Fibroblast of mammary gland (primary cell): ENCODE measurements at regions not wholly inside any gene's neighbourhood (a gene's known extent, or its start where the extent isn't known, plus 50 kb on each side); places are given as distances from the start of the nearest gene placed in this dataset.

Experiments used
- DNase-seq: peaks from one replicate; pipeline ENCODE4 v3.0.0-alpha.2; 2010; ENCODE audit warnings: low read depth
- H3K4me3 ChIP-seq: 2 replicates; pipeline ENCODE4 v1.5.1; 2011; ENCODE audit warnings: low read depth, mild to moderate bottlenecking, low read length, moderate library complexity; ENCODE audit not compliant: control insufficient read depth
- CTCF ChIP-seq: conservative IDR thresholded peaks from 2 replicates; pipeline ENCODE4 v1.5.1; 2011; ENCODE audit warnings: low read depth, low read length, inconsistent platforms; ENCODE audit not compliant: control insufficient read depth, insufficient read depth

- no peak overlapping the region for H3K4me3 ChIP-seq
- no peak for TF ChIP-seq CTCF
- no peak for DNase-seq
Measured at GRCh38 chr19:5230730-5231555, 109.7 kb downstream of the PTPRS start.

GRCh38 chr19:5229778-5230335, 110.8 kb downstream of the PTPRS start:
- no peak for TF ChIP-seq CTCF
- no peak overlapping the region for H3K4me3 ChIP-seq
- no peak for DNase-seq

- no peak for TF ChIP-seq CTCF
- DNase-seq, result no peak
- no peak overlapping the region for H3K4me3 ChIP-seq
Measured at GRCh38 chr19:5228932-5229777, 111.5 kb downstream of the PTPRS start.

GRCh38 chr19:5228490-5228889, 112.1 kb downstream of the PTPRS start:
- H3K4me3 ChIP-seq, result no peak overlapping the region
- no peak for DNase-seq
- TF ChIP-seq CTCF, result no peak

- DNase-seq, result no peak
- no peak overlapping the region for H3K4me3 ChIP-seq
- peak; percentile 44 for TF ChIP-seq CTCF
Measured at GRCh38 chr19:5225486-5226345, 114.9 kb downstream of the PTPRS start.

- H3K4me3 ChIP-seq, result no peak overlapping the region
- no peak for TF ChIP-seq CTCF
- DNase-seq, result no peak
Measured at GRCh38 chr19:5224480-5224879, 116.1 kb downstream of the PTPRS start.
